HG03039 (cell line): ENCODE measurements at regions not wholly inside any gene's neighbourhood (a gene's known extent, or its start where the extent isn't known, plus 50 kb on each side); places are given as distances from the start of the nearest gene placed in this dataset.
"Not testable (repeated sequence)": the region's sequence is repeated elsewhere in the genome, so short reads cannot be mapped to it uniquely, and the experiment has no call there.

Experiments used
- ATAC-seq: cut with Tn5 transposase; IDR thresholded peaks from one replicate; pipeline ENCODE4 v1.9.1; 2021; ENCODE audit warnings: mild to moderate bottlenecking, moderate library complexity; ENCODE audit not compliant: unreplicated experiment

DNA sequence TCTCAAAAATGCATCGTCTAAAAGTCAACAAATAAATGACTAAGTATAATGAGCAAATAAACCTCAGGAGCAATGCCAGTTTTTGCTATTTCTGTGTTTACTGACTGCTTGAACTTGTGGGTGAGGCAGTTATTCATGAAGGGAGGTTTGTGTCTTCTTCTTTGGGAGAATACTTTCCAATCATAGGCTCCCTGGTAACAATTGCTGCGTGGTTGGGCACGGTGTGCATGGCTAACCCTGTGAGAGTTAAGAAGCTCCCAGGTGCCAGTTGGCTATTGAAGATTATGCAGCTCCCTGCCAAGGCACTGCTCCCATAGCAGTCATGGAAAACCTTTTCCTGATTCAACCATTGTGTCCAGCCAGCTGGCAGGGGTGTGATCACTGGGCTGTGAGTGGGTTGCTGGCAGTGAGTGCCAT is 775.9 kb upstream of the GOT2 start:
- ATAC-seq: no peak

- ATAC-seq: no peak
Measured at GRCh38 chr16:59500601-59501000, 766.5 kb upstream of the GOT2 start.

DNA sequence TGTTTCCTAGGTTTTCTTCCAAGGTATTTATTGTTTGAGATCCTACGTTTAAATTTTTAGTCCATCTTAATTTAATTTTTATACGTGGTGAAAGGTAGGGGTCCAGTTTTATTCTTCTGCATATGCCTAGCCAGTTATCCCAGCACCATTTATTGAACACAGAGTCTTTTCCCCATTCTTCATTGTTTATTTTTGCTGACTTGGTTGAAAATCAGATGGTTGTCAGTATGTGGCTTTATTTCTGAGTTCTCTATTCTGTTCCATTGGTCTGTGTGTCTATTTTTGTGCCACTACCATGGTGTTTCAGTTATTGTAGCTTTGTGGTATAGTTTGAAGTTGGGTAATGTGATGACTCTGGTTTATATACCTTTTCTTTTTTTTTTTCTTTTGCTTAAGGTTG is 753.0 kb upstream of the GOT2 start:
- ATAC-seq: no peak

DNA sequence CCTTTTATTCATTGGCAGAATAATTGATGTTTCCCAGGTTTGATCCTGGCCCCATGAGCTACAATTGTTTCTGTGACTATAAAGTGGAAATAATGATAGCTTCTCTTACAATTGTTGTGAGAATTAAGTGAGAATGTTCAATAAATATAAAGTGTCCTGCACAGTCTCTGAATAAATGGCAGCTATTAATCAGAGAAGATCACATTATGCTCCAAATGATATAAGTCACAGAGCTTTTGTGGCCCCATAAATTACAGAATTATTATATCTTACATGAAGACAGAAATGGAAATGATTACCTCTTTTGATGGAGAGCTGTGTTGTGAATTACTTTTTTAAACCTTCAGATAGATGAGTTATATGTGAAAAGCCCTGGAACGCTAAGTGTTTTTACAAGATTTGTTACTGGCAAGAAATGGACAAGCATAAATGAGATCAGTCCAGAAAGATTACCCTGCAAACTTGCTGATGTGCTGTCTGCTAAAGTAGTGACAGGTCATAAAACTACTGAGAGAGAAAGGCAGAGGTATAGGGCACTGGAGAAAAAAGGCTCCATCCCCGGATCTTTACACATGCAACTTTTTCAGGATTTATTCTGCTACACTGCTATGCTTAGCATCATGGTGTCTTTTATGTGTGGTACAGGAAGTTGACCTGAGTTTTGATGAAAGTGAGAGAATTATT is 750.9 kb upstream of the GOT2 start:
- no peak for ATAC-seq

GRCh38 chr16:59478838-59479237 is 744.7 kb upstream of the GOT2 start:
- ATAC-seq: no peak

- ATAC-seq: no peak
Measured at GRCh38 chr16:59470556-59470955, 736.4 kb upstream of the GOT2 start.

GRCh38 chr16:59469266-59469665 is 735.1 kb upstream of the GOT2 start:
- no peak for ATAC-seq

DNA sequence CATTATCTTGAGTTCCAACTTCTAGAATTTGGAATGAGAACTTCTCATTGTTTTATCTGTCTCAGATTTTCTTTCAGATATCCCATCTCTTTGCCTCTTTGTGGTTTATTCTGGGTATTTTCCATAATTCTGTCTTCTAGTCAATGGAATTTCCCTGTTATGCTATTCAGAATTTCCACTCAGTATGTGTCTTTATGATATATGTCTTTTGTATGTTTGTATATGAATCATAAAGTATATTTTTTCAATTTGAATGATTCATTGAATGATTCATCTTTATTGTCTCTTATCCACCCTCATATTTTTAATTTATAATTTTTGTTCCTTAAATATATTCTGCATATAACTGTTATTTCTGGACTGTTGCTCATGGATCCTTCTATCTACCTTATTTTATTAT is 729.7 kb upstream of the GOT2 start:
- ATAC-seq: no peak

DNA sequence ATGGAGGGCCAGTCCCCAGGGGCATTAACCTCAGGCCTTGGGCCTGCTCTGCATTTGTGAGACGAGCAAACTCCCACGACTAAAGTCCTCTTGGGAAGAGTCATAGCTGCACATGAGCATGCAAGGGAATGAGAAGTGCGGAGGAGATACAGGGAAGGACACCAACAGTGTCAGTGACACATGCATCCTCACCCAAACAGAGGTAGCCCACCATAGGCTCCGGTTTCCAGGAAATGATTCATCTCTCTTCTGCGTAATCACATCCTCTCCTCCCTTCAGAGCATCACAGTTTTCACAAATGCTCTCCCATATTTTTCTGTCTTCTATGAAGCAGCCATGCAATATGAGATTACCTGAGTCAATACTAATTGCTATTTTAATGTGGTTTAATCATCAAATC is 725.7 kb upstream of the GOT2 start:
- no peak for ATAC-seq

- no peak for ATAC-seq
Measured at GRCh38 chr16:59455497-59455896, 721.4 kb upstream of the GOT2 start.

DNA sequence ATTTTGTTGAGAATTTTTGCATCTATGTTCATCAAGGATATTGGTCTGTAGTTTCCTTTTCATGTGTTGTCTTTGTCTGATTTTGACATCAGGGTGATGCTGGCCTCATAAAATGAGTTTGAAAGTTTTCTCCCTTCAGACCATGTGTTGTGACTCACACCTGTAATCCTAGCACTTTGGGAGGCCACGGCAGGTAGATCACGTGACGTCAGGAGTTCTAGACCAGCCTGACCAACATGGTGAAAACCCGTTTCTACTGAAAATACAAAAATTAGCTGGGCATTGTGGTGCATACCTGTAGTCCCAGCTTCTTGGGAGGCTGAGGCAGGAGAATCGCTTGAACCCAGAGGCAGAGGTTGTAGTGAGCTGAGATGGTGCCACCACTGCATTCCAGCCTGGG is 716.4 kb upstream of the GOT2 start:
- not testable (repeated sequence) for ATAC-seq

DNA sequence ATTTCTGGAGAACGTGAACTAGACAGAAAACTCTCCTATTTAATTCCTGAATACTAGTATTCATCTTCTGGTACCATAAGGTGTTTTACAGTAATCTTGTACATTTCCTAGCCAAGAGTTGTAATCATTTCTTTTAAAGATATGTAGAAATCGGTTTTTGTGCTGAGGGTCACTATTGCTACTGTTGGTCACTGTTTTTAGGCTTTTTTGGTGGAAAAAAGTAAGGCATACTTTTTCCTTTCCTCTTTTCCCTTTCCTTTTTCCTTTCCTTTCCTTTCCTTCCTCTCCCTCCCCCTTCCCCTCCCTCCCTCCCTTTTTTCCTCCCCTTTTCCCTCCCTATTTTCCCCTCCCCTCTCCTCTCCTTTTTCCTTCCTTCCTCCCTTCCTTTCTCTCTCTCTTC is 706.4 kb upstream of the GOT2 start:
- ATAC-seq: no peak

- ATAC-seq: no peak
Measured at GRCh38 chr16:59432896-59433295, 698.8 kb upstream of the GOT2 start.

- ATAC-seq: no peak
Measured at GRCh38 chr16:59432276-59432675, 698.2 kb upstream of the GOT2 start.

- no peak for ATAC-seq
Measured at GRCh38 chr16:59424714-59425273, 690.7 kb upstream of the GOT2 start.

- ATAC-seq: no peak
Measured at GRCh38 chr16:59411961-59412841, 678.1 kb upstream of the GOT2 start.

- ATAC-seq: no peak
Measured at GRCh38 chr16:59410451-59410850, 676.3 kb upstream of the GOT2 start.

- ATAC-seq: no peak
Measured at GRCh38 chr16:59405802-59406201, 671.7 kb upstream of the GOT2 start.

DNA sequence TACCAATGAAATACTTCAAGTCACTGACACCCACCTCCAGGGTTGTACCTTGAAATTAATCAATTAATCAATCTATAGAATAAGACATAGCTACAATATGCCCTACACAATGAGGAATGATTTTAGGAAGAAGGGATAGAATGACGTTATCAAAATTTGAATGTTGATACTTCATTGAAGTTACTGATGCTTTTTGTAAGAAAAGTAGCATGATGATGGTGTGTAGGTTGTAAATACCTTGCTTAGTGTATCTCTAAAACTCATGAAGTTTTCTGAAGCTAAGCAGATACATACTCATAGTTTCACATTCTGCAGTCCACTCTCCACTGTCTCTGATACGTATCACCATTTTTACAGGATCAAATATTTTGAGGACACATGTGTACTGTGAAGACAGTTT is 670.4 kb upstream of the GOT2 start:
- no peak for ATAC-seq

- ATAC-seq: no peak
Measured at GRCh38 chr16:59400830-59401229, 666.7 kb upstream of the GOT2 start.

DNA sequence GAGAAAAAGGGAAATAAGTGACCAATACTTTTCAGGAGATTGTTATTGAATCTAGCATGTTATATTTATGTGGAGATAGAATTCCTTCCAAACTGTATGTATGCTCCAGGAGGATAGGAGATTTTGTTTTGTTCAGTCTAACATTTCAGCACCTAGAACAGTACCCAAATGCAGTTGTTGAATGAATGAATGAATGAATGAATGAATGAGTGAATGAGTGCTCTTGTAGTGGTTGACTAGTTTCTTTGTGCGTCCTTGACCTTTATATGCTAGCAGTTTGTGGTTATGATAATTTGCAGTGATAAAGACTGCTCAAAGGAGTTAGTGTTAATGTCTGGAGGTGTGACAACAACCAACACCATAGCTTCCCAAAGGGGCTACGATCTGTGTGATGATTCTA is 663.5 kb upstream of the GOT2 start:
- no peak for ATAC-seq

DNA sequence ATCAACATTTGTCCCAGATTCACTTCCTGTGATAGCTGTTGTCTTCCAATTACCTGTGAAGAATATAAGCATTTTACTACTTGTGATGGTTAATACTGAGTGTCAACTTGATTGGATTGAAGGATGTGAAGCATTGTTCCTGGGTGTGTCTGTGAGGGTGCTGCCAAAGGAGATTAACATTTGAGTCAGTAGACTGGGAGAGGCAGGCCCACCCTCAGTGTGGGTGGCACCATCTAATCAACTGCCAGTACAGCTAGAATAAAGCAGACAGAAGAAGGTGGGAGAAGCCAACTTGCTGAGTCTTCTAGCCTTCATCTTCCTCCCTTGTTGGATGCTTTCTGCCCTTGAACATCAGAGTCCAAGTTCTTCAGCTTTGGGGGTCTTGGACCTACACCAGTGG is 660.4 kb upstream of the GOT2 start:
- ATAC-seq: no peak
